ENCODE measurements at regions not wholly inside any gene's neighbourhood (a gene's known extent, or its start where the extent isn't known, plus 50 kb on each side); places are given as distances from the start of the nearest gene placed in this dataset.

GRCh38 chr2:34373586-34374233 lies 774.6 kb upstream of the FAM98A start:
- H3K9me3 ChIP-seq (ENCODE audit: control insufficient read depth, low read depth, low read length), result no peaks in the 10 kb centered on the region

DNA sequence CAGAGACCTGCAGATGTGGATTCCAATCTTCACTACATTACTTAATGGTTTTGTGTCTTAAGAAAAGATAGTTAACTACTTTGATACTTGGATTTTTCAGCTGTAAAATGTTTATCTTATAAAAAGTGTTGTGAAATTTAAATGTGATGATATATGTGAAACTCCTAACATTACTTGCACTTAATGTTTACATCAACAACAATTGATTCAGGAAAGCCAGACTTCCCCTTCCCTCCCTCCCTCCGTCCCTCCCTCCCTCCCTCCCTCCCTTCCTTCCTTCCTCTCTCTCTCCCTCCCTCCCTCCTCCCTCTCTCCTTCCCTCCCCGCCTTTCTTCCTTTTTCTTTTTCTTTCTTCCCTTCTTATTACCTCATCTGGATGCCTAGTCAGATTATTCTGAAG lies 773.9 kb upstream of the FAM98A start:
- Histone ChIP-seq H3K27me3 (ENCODE audit: control insufficient read depth, insufficient read depth, low read length) (no peaks in the 10 kb centered on the region), H3K27ac (ENCODE audit: low read length) (no peak overlapping the region), H3K4me3 (ENCODE audit: low read length) (no peak overlapping the region), H3K4me1 (ENCODE audit: control insufficient read depth, low read depth, low read length) (peaks cover 5% of the 10 kb centered on the region), H3K9me3 (ENCODE audit: control insufficient read depth, low read depth, low read length) (no peaks in the 10 kb centered on the region), H3K9ac (ENCODE audit: low read length) (no peak overlapping the region), H3K36me3 (ENCODE audit: control insufficient read depth, low read depth, low read length) (no peaks in the 10 kb centered on the region)

More at GRCh38 chr2:34373586-34374233, 774.6 kb upstream of the FAM98A start:
- no peaks in the 10 kb centered on the region for H3K36me3 ChIP-seq (ENCODE audit: control insufficient read depth, low read depth, low read length)
- no peak overlapping the region for H3K9ac ChIP-seq (ENCODE audit: low read length)
- peaks cover 5% of the 10 kb centered on the region for H3K4me1 ChIP-seq (ENCODE audit: control insufficient read depth, low read depth, low read length)
- H3K4me3 ChIP-seq (ENCODE audit: low read length), result no peak overlapping the region
- no peaks in the 10 kb centered on the region for H3K27me3 ChIP-seq (ENCODE audit: control insufficient read depth, insufficient read depth, low read length)
- no peak overlapping the region for H3K27ac ChIP-seq (ENCODE audit: low read length)

- Histone ChIP-seq H3K27me3 (ENCODE audit: control insufficient read depth, insufficient read depth, low read length) (no peaks in the 10 kb centered on the region), H3K9ac (ENCODE audit: low read length) (no peak overlapping the region), H3K36me3 (ENCODE audit: control insufficient read depth, low read depth, low read length) (no peaks in the 10 kb centered on the region), H3K27ac (ENCODE audit: low read length) (no peak overlapping the region), H3K4me3 (ENCODE audit: low read length) (no peak overlapping the region), H3K4me1 (ENCODE audit: control insufficient read depth, low read depth, low read length) (peaks cover 9% of the 10 kb centered on the region), H3K9me3 (ENCODE audit: control insufficient read depth, low read depth, low read length) (no peaks in the 10 kb centered on the region)
These were observed 772.6 kb upstream of the FAM98A start for GRCh38 chr2:34371711-34372110.

GRCh38 chr2:34368304-34368703 lies 769.2 kb upstream of the FAM98A start:
- H3K36me3 ChIP-seq (ENCODE audit: control insufficient read depth, low read depth, low read length), result no peaks in the 10 kb centered on the region
- no peaks in the 10 kb centered on the region for H3K27me3 ChIP-seq (ENCODE audit: control insufficient read depth, insufficient read depth, low read length)
- no peak overlapping the region for H3K9ac ChIP-seq (ENCODE audit: low read length)
- H3K27ac ChIP-seq (ENCODE audit: low read length), result no peak overlapping the region
- peaks cover 36% of the 10 kb centered on the region for H3K4me1 ChIP-seq (ENCODE audit: control insufficient read depth, low read depth, low read length)
- H3K9me3 ChIP-seq (ENCODE audit: control insufficient read depth, low read depth, low read length), result no peaks in the 10 kb centered on the region
- no peak overlapping the region for H3K4me3 ChIP-seq (ENCODE audit: low read length)

- Histone ChIP-seq H3K4me1 (ENCODE audit: control insufficient read depth, low read depth, low read length) (peaks cover 44% of the 10 kb centered on the region), H3K36me3 (ENCODE audit: control insufficient read depth, low read depth, low read length) (no peaks in the 10 kb centered on the region), H3K4me3 (ENCODE audit: low read length) (peak overlapping the region; percentile 68), H3K27ac (ENCODE audit: low read length) (peak overlapping the region; percentile 64), H3K9me3 (ENCODE audit: control insufficient read depth, low read depth, low read length) (no peaks in the 10 kb centered on the region), H3K9ac (ENCODE audit: low read length) (peak overlapping the region; percentile 34), H3K27me3 (ENCODE audit: control insufficient read depth, insufficient read depth, low read length) (no peaks in the 10 kb centered on the region)
These were observed 766.8 kb upstream of the FAM98A start for GRCh38 chr2:34365932-34366331.

DNA sequence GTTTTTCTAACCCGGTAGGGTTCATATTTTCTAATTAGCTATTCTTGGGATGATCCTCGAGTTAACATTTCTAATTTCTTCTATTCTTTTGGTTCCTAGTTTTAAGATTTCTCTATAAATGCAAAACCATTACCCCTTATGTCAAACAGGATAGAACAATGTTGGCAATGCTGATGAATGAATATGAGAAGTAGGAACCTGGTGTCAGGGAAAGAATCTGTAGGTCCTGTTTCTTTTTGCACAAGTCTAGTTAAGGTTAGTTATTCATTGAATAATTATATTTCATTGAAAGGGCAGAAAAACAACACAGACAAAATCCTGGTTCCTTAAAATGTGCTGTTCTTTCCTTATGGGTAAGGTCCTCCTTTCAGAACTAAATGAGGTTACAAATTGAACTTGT lies 766.4 kb upstream of the FAM98A start:
- Histone ChIP-seq H3K4me3 (ENCODE audit: low read length) (peak overlapping the region; percentile 36), H3K9me3 (ENCODE audit: control insufficient read depth, low read depth, low read length) (no peaks in the 10 kb centered on the region), H3K4me1 (ENCODE audit: control insufficient read depth, low read depth, low read length) (peaks cover 44% of the 10 kb centered on the region), H3K27ac (ENCODE audit: low read length) (peak overlapping the region; percentile 64), H3K36me3 (ENCODE audit: control insufficient read depth, low read depth, low read length) (no peaks in the 10 kb centered on the region), H3K27me3 (ENCODE audit: control insufficient read depth, insufficient read depth, low read length) (no peaks in the 10 kb centered on the region), H3K9ac (ENCODE audit: low read length) (no peak overlapping the region)

DNA sequence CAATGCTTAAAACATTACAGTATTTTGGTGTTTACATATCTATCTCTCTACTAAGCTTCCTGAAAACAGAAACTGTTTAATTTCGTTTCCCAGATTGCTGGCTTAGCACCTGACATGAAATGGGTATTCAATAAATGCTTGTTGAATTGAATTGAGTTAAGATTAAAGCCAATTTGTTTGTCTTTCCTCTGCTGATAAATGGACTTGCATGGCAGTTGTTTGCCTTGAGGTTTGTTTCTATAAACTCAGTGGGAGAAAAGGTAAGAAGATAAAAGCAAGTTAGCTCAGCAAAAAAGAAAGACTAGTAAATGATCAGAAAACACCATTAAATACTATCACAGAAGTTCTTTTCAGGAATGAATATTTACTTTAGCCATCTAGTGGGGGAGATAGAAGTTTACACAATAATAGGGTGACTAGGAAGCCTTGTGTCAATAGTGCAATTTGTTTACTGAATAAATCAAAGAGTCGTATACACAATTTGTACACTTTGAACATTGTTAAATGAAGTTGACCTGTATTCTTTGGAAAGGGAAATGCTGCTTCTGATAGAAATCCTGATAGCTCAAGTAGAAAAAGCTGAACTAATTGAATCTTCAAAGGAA lies 754.5 kb upstream of the FAM98A start:
- H3K27ac ChIP-seq (ENCODE audit: low read length), result no peak overlapping the region
- H3K36me3 ChIP-seq (ENCODE audit: control insufficient read depth, low read depth, low read length), result no peaks in the 10 kb centered on the region
- H3K27me3 ChIP-seq (ENCODE audit: control insufficient read depth, insufficient read depth, low read length), result no peaks in the 10 kb centered on the region
- peaks cover 5% of the 10 kb centered on the region for H3K4me1 ChIP-seq (ENCODE audit: control insufficient read depth, low read depth, low read length)
- H3K4me3 ChIP-seq (ENCODE audit: low read length), result no peak overlapping the region
- H3K9ac ChIP-seq (ENCODE audit: low read length), result no peak overlapping the region
- no peaks in the 10 kb centered on the region for H3K9me3 ChIP-seq (ENCODE audit: control insufficient read depth, low read depth, low read length)

- Histone ChIP-seq H3K36me3 (ENCODE audit: control insufficient read depth, low read depth, low read length) (no peaks in the 10 kb centered on the region), H3K9ac (ENCODE audit: low read length) (no peak overlapping the region), H3K4me1 (ENCODE audit: control insufficient read depth, low read depth, low read length) (peaks cover 5% of the 10 kb centered on the region), H3K4me3 (ENCODE audit: low read length) (no peak overlapping the region), H3K27me3 (ENCODE audit: control insufficient read depth, insufficient read depth, low read length) (no peaks in the 10 kb centered on the region), H3K27ac (ENCODE audit: low read length) (no peak overlapping the region), H3K9me3 (ENCODE audit: control insufficient read depth, low read depth, low read length) (no peaks in the 10 kb centered on the region)
These were observed 750.4 kb upstream of the FAM98A start for GRCh38 chr2:34349527-34349926.

DNA sequence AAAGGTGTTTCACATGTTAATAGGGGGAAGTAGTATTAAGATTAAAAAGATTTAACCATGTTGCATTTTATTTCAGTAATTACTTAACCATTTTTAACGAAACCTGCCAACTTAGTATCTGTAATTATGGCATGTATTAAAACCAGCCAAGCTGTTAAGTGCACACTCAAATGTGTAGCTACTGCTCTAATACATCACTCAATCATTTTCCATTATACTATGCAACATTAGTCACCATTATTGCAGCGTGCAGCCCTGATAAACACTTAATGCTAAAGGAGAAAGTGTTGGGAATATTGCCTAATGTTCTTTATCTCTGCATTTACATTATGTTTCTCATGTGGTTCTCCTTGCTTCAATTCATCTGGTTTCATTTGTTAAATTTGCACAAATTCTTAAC lies 745.9 kb upstream of the FAM98A start:
- Histone ChIP-seq H3K36me3 (ENCODE audit: control insufficient read depth, low read depth, low read length) (no peaks in the 10 kb centered on the region), H3K9me3 (ENCODE audit: control insufficient read depth, low read depth, low read length) (no peaks in the 10 kb centered on the region), H3K4me3 (ENCODE audit: low read length) (no peak overlapping the region), H3K27me3 (ENCODE audit: control insufficient read depth, insufficient read depth, low read length) (no peaks in the 10 kb centered on the region), H3K4me1 (ENCODE audit: control insufficient read depth, low read depth, low read length) (no peaks in the 10 kb centered on the region), H3K9ac (ENCODE audit: low read length) (no peak overlapping the region), H3K27ac (ENCODE audit: low read length) (no peak overlapping the region)

- Histone ChIP-seq H3K27me3 (ENCODE audit: control insufficient read depth, insufficient read depth, low read length) (no peaks in the 10 kb centered on the region), H3K4me1 (ENCODE audit: control insufficient read depth, low read depth, low read length) (no peaks in the 10 kb centered on the region), H3K9ac (ENCODE audit: low read length) (no peak overlapping the region), H3K36me3 (ENCODE audit: control insufficient read depth, low read depth, low read length) (no peaks in the 10 kb centered on the region), H3K4me3 (ENCODE audit: low read length) (no peak overlapping the region), H3K9me3 (ENCODE audit: control insufficient read depth, low read depth, low read length) (no peaks in the 10 kb centered on the region), H3K27ac (ENCODE audit: low read length) (no peak overlapping the region)
These were observed 741.2 kb upstream of the FAM98A start for GRCh38 chr2:34340307-34340706.

DNA sequence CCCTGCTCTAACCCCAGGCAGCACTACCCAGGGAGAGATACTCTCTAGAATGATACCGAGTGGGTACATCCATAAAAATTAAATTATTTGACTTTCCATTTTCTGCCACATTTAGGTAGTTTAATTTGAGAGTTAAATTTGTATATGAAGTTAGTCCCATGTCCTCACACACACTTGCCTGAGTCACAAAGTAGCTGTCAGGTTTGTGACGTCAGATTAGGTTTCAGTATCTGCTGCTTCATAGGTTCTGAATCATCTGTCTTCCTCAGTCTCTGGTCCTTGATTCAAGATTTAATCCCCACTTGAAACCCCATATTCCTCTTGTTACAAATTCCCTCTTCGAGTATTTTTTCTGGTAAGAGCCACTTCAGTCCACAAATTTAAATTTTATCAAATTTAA lies 738.6 kb upstream of the FAM98A start:
- no peaks in the 10 kb centered on the region for H3K4me1 ChIP-seq (ENCODE audit: control insufficient read depth, low read depth, low read length)
- H3K27me3 ChIP-seq (ENCODE audit: control insufficient read depth, insufficient read depth, low read length), result no peaks in the 10 kb centered on the region
- no peak overlapping the region for H3K9ac ChIP-seq (ENCODE audit: low read length)
- no peak overlapping the region for H3K4me3 ChIP-seq (ENCODE audit: low read length)
- no peaks in the 10 kb centered on the region for H3K9me3 ChIP-seq (ENCODE audit: control insufficient read depth, low read depth, low read length)
- H3K36me3 ChIP-seq (ENCODE audit: control insufficient read depth, low read depth, low read length), result no peaks in the 10 kb centered on the region
- H3K27ac ChIP-seq (ENCODE audit: low read length), result no peak overlapping the region

DNA sequence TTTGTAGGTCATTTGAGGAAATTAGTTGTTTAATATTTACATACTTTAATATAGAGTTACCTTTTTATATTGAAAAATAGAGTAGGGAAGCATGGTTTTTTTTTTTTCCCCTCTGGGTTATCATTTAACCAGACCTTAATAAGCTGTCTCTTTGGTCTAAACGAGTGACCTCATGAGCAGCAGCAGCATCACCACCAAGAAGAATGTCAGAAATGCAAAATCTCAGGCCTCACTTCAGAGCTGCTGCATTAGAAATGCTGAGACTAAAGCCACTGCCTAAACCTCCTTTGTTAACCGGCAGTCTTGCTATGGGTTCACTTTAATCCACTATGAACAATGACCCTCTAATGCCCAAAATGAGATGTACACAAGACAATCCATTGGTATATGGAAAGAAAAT lies 733.7 kb upstream of the FAM98A start:
- Histone ChIP-seq H3K27me3 (ENCODE audit: control insufficient read depth, insufficient read depth, low read length) (no peaks in the 10 kb centered on the region), H3K36me3 (ENCODE audit: control insufficient read depth, low read depth, low read length) (no peaks in the 10 kb centered on the region), H3K9me3 (ENCODE audit: control insufficient read depth, low read depth, low read length) (no peaks in the 10 kb centered on the region), H3K4me3 (ENCODE audit: low read length) (no peak overlapping the region), H3K4me1 (ENCODE audit: control insufficient read depth, low read depth, low read length) (no peaks in the 10 kb centered on the region), H3K9ac (ENCODE audit: low read length) (no peak overlapping the region), H3K27ac (ENCODE audit: low read length) (no peak overlapping the region)
